HG03196 (cell line): ENCODE measurements at regions not wholly inside any gene's neighbourhood (a gene's known extent, or its start where the extent isn't known, plus 50 kb on each side); places are given as distances from the start of the nearest gene placed in this dataset.
"Not testable (repeated sequence)": the region's sequence is repeated elsewhere in the genome, so short reads cannot be mapped to it uniquely, and the experiment has no call there.

Experiments used
- ATAC-seq: cut with Tn5 transposase; IDR thresholded peaks from one replicate; pipeline ENCODE4 v1.9.1; 2021; ENCODE audit not compliant: unreplicated experiment

GRCh38 chr3:162892921-162893793 lies 1396.5 kb downstream of the OTOL1 start:
- ATAC-seq = no peak

- no peak for ATAC-seq
These were observed 1400.7 kb downstream of the OTOL1 start for GRCh38 chr3:162897291-162897690.

- no peak for ATAC-seq
These were observed 1435.9 kb downstream of the OTOL1 start for GRCh38 chr3:162932503-162932902.

GRCh38 chr3:162933656-162934055 lies 1437.0 kb downstream of the OTOL1 start:
- ATAC-seq = no peak

GRCh38 chr3:162936706-162937105 lies 1440.1 kb downstream of the OTOL1 start:
- no peak for ATAC-seq

- no peak for ATAC-seq
These were observed 1441.5 kb downstream of the OTOL1 start for GRCh38 chr3:162938083-162938482.

- no peak for ATAC-seq
These were observed 1449.0 kb downstream of the OTOL1 start for GRCh38 chr3:162945626-162946025.

GRCh38 chr3:162956711-162957110 lies 1460.1 kb downstream of the OTOL1 start:
- no peak for ATAC-seq

- no peak for ATAC-seq
These were observed 1463.7 kb downstream of the OTOL1 start for GRCh38 chr3:162960269-162960668.

GRCh38 chr3:162970292-162970691 lies 1473.7 kb downstream of the OTOL1 start:
- ATAC-seq = no peak

GRCh38 chr3:162971715-162972114 lies 1475.1 kb downstream of the OTOL1 start:
- ATAC-seq = no peak

- ATAC-seq = no peak
These were observed 1476.9 kb downstream of the OTOL1 start for GRCh38 chr3:162973428-162973917.

- ATAC-seq = no peak
These were observed 1481.5 kb downstream of the OTOL1 start for GRCh38 chr3:162978136-162978535.

- no peak for ATAC-seq
These were observed 1488.1 kb downstream of the OTOL1 start for GRCh38 chr3:162984746-162985145.

- not testable (repeated sequence) for ATAC-seq
These were observed 1490.6 kb downstream of the OTOL1 start for GRCh38 chr3:162987085-162987794.

- no peak for ATAC-seq
These were observed 1496.1 kb downstream of the OTOL1 start for GRCh38 chr3:162992741-162993140.

- ATAC-seq = no peak
These were observed 1497.6 kb downstream of the OTOL1 start for GRCh38 chr3:162994165-162994564.

- ATAC-seq = no peak
These were observed 1499.8 kb downstream of the OTOL1 start for GRCh38 chr3:162996368-162996767.

GRCh38 chr3:162998205-162998604 lies 1501.6 kb downstream of the OTOL1 start:
- no peak for ATAC-seq

GRCh38 chr3:163011596-163011995 lies 1515.0 kb downstream of the OTOL1 start:
- ATAC-seq = no peak

- ATAC-seq = no peak
These were observed 1519.6 kb downstream of the OTOL1 start for GRCh38 chr3:163016251-163016650.

- no peak for ATAC-seq
These were observed 1521.5 kb downstream of the OTOL1 start for GRCh38 chr3:163018067-163018466.
